Adrenal gland (tissue), 5 donors: ENCODE measurements at regions not wholly inside any gene's neighbourhood (a gene's known extent, or its start where the extent isn't known, plus 50 kb on each side); places are given as distances from the start of the nearest gene placed in this dataset.

Experiments used
- CTCF ChIP-seq, 6 experiments: fragments of 450-650 bp in 4 of 6; fragments of 200-600 bp in 2 of 6; sonication (generic) in 1 of 6; IDR thresholded peaks; 1 replicate in 5 of 6; 2 replicates in 1 of 6; pipeline versions ENCODE4 v1.5.1 to v1.8.0; 2016 to 2021; ENCODE audit warnings: antibody characterized with exemption in 6 of 6, mild to moderate bottlenecking in 2 of 6, moderate library complexity in 1 of 6
- POLR2A ChIP-seq, 2 donors: fragments of 450-650 bp; IDR thresholded peaks; one replicate each; pipeline ENCODE4 v1.6.1; 2017; ENCODE audit warnings: antibody characterized with exemption in 2 of 2, mild to moderate bottlenecking in 2 of 2, moderate library complexity in 1 of 2
- donor health status: DM: no; HTN: no; CAD: no.

GRCh38 chr7:33823913-33824312 is 81.4 kb upstream of the BMPER start:
- TF ChIP-seq CTCF (IDR thresholded peaks at IDR 0.05) (no peak), POLR2A (IDR thresholded peaks at IDR 0.05) (no peak)
